Esophagus muscularis mucosa (tissue), 4 donors: ENCODE measurements at regions not wholly inside any gene's neighbourhood (a gene's known extent, or its start where the extent isn't known, plus 50 kb on each side); places are given as distances from the start of the nearest gene placed in this dataset.

Experiments
- DNase-seq: peaks from one replicate; pipeline ENCODE4 v3.0.0-alpha.2; 2017; ENCODE audit errors: extremely low spot score
- H3K27ac ChIP-seq, 4 donors: fragments of 200-600 bp; sonication (generic); replicated peaks in 1 of 4; 1 replicate in 3 of 4; 2 replicates in 1 of 4; pipeline ENCODE4 v1.5.1; 2016 to 2019; ENCODE audit warnings: mild to moderate bottlenecking in 1 of 4
- H3K27me3 ChIP-seq, 4 donors: fragments of 200-600 bp; sonication (generic); one replicate each; pipeline versions ENCODE4 v1.5.1 to v1.6.0; 2016 to 2019
- H3K36me3 ChIP-seq, 4 donors: fragments of 200-600 bp; sonication (generic); one replicate each; pipeline ENCODE4 v1.5.1; 2016 to 2019
- H3K4me1 ChIP-seq, 4 donors: fragments of 200-600 bp; sonication (generic); one replicate each; pipeline ENCODE4 v1.5.1; 2016 to 2019
- H3K4me3 ChIP-seq, 4 donors: fragments of 200-600 bp; sonication (generic); 1 replicate in 2 of 4; 2 replicates in 2 of 4; pipeline ENCODE4 v1.5.1; 2016 to 2019; ENCODE audit warnings: mild to moderate bottlenecking in 4 of 4, moderate library complexity in 1 of 4
- H3K9me3 ChIP-seq, 4 donors: fragments of 200-600 bp; sonication (generic); 1 replicate in 3 of 4; 2 replicates in 1 of 4; pipeline ENCODE4 v1.5.1; 2016 to 2019
- CTCF ChIP-seq, 3 experiments: fragments of 200-600 bp in 2 of 3; fragments of 450-650 bp in 1 of 3; sonication (generic) in 2 of 3; IDR thresholded peaks; one replicate each; pipeline ENCODE4 v1.5.1; 2017 to 2019; ENCODE audit warnings: antibody characterized with exemption in 3 of 3, mild to moderate bottlenecking in 2 of 3, moderate library complexity in 1 of 3
- EP300 ChIP-seq: sonication (generic); formaldehyde crosslinking; IDR thresholded peaks from one replicate; pipeline ENCODE4 v1.6.1; 2017; ENCODE audit warnings: antibody characterized with exemption
- POLR2A ChIP-seq: fragments of 450-650 bp; IDR thresholded peaks from one replicate; pipeline ENCODE4 v1.6.1; 2017; ENCODE audit warnings: antibody characterized with exemption, moderate library complexity, mild to moderate bottlenecking, low read depth
- POLR2AphosphoS5 ChIP-seq, 2 donors: sonication (generic); formaldehyde crosslinking; IDR thresholded peaks; one replicate each; pipeline ENCODE4 v1.6.1; 2017; ENCODE audit warnings: antibody characterized with exemption in 2 of 2
- WGBS: methylation state at CpG from one replicate; pipeline ENCODE4 v1.1.5; 2018; 5-methylcytosine and 5-hydroxymethylcytosine counted together
- intact Hi-C: fragments of 100-400 bp; cut with DNase I; formaldehyde crosslinking; loops from one replicate; pipeline ENCODE4 v1.15.1; 2023

DNA sequence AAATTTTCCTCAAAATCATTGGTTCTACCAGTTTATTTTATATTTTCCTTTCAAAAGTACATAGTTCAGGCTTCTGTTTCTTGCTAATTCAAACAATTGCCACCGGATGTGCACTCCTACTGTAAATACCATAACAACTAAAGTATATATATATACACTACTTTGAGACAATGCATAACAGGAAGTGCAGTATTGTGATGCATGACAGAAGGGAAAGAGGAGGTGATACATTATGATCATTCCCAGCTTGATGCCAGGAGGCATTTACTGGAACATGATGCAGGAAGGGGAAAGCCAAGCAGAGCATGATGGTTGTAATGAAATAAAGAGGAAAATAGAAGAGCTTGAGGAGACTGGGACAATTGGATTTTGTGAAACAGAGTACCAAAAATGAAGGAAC lies 215.2 kb upstream of the NT5C1B start:
- WGBS, result 74% methylated on average over 1 of the region's 1 CpG

DNA sequence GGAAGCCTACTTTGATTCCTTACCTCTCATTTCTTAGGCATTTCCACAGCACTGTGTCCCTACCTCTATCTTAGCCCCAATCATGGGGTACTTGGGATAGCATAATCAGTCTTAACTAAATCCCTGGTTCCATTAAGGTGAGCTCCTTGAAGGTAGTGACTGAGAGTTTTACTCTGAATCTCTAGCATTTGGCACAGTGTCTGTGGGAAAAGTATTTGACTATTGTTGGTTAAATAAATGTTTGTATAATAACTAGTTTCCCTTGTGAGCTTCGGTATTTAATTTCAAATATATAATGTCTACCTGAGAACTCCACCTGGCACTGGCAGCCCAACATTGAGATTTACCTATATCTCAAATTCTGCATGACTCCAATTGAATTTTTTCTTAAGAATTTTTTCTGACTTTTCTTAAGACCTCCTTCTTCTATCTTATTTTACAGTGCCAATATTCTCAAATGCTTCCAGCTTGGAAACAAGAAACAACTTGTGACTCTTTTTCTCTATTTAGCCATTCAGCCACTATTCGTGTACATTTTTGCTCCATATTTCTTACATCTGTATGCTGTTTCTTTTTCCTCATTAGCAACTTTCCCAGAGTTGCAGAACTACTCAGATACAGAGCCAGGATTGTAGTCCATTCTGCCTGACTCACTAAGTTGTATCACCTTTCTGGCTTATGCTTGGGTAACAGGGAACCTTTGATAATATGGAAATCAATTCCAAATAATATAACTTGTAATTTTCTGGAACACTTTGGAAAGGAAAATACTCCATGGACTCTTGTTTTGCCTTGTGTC lies 214.0 kb upstream of the NT5C1B start:
- no peak overlapping the region for H3K4me3 ChIP-seq
- TF ChIP-seq POLR2AphosphoS5 (IDR thresholded peaks at IDR 0.05) (no peak), POLR2A (no peak), CTCF (IDR thresholded peaks at IDR 0.05) (no peak), EP300 (no peak)
- peaks cover 0 to 7% (median 2%) of the 10 kb centered on the region in 4 donors for H3K4me1 ChIP-seq
- intact Hi-C loops, result no loop called here
- H3K27ac ChIP-seq, result no peak overlapping the region
- WGBS, result 75% methylated on average over 2 of the region's 2 CpGs
- H3K27me3 ChIP-seq, result no peaks in the 10 kb centered on the region
- H3K9me3 ChIP-seq, result no peaks in the 10 kb centered on the region
- no peaks in the 10 kb centered on the region for H3K36me3 ChIP-seq
- no peak for DNase-seq

More for the DNA sequence above, 215.2 kb upstream of the NT5C1B start:
- Histone ChIP-seq H3K4me1 (peaks cover 0 to 7% (median 2%) of the 10 kb centered on the region in 4 donors), H3K4me3 (no peak overlapping the region), H3K27me3 (no peaks in the 10 kb centered on the region), H3K9me3 (no peaks in the 10 kb centered on the region), H3K36me3 (no peaks in the 10 kb centered on the region), H3K27ac (no peak overlapping the region)
- no peak for DNase-seq
- intact Hi-C loops, result no loop called here
- no peak for TF ChIP-seq CTCF (IDR thresholded peaks at IDR 0.05)
- no peak for TF ChIP-seq EP300
- TF ChIP-seq POLR2AphosphoS5 (IDR thresholded peaks at IDR 0.05), result no peak
- TF ChIP-seq POLR2A, result no peak

DNA sequence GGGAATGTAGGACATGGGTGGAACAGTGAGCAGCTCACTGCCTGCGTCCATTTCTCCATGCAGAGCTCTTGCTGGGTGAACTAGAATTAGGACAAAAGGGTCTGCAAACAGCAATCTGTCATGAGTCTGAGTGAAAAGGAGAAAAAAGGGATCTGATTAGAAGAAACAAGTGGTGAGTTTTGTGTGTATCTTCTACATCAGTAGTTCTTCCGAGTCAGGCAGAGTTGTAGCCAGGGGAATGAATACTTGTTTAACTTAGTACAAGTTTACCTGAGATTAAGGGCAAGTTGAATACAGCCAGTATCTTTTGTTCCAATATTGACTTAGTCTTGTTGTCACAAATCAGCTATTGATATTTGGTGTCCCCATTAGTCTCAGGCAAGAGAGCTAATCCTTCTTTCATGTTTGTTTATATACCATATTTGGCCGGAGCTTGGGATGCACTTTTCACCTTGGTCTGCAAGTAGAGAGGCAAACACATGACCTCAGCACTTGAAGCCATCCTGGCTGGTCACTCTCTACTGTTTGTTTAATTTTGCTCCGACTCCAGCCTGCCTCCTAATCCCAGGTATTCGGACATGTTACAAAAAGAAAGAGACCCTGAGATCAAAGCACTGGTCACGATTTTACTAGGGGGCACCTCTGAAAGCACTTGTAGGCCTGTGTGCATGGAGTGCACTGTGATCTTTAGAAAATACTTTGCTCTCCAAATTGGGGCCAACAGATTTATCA lies 211.0 kb upstream of the NT5C1B start:
- no peaks in the 10 kb centered on the region for H3K36me3 ChIP-seq
- intact Hi-C loops, result no loop called here
- no peaks in the 10 kb centered on the region for H3K27me3 ChIP-seq
- H3K9me3 ChIP-seq, result no peaks in the 10 kb centered on the region
- no peak for DNase-seq
- no peak for TF ChIP-seq CTCF (IDR thresholded peaks at IDR 0.05)
- no peak for TF ChIP-seq POLR2AphosphoS5 (IDR thresholded peaks at IDR 0.05)
- TF ChIP-seq EP300, result no peak
- TF ChIP-seq POLR2A, result no peak
- no peak overlapping the region for H3K27ac ChIP-seq
- no peak overlapping the region for H3K4me3 ChIP-seq
- WGBS, result 63% methylated on average over 6 of the region's 6 CpGs
- peaks cover 0 to 18% (median 16%) of the 10 kb centered on the region in 4 donors for H3K4me1 ChIP-seq

GRCh38 chr2:18799397-18799796 lies 210.0 kb upstream of the NT5C1B start:
- TF ChIP-seq POLR2AphosphoS5 (IDR thresholded peaks at IDR 0.05), result no peak
- TF ChIP-seq CTCF (IDR thresholded peaks at IDR 0.05), result no peak
- no peak for TF ChIP-seq EP300
- TF ChIP-seq POLR2A, result no peak
- no peak for DNase-seq
- H3K9me3 ChIP-seq, result no peaks in the 10 kb centered on the region
- H3K27me3 ChIP-seq, result no peaks in the 10 kb centered on the region
- no peaks in the 10 kb centered on the region for H3K36me3 ChIP-seq
- WGBS, result 90% methylated on average over 2 of the region's 2 CpGs
- peaks cover 0 to 20% (median 18%) of the 10 kb centered on the region in 4 donors for H3K4me1 ChIP-seq
- H3K4me3 ChIP-seq, result no peak overlapping the region
- H3K27ac ChIP-seq, result no peak overlapping the region
- intact Hi-C loops, result no loop called here
